ENCODE measurements at regions not wholly inside any gene's neighbourhood (a gene's known extent, or its start where the extent isn't known, plus 50 kb on each side); places are given as distances from the start of the nearest gene placed in this dataset.

DNA sequence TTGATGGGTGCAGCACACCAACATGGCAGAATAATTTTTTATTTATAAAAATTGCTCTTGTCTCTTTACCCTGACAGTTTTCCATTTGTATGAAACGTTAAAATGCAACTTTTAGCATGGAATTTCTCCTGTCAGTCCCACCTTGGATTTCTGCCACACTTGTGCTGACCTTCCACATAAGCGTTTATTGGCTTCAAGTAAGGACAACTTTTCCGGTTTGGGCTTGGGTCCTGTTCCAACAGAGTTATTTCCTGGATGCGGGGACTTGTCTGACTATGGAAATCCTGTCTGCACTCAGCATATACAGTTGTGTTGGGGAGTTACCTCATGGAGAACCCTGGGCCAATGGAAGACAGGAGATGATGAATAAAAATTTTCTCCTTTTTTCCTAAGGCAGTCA is 294.7 kb downstream of the NAF1 start:
- H3K9me3 ChIP-seq (ENCODE audit: low read depth, low read length, poor library complexity, severe bottlenecking), result no peaks in the 10 kb centered on the region
- ChIA-PET POLR2A (ENCODE audit: low non-redundant PET) (no interaction called here), CTCF (no interaction called here)
- TF ChIP-seq CTCF (conservative IDR thresholded peaks at IDR 0.05; ENCODE audit: low read depth, low read length) (no peak), EZH2 (IDR thresholded peaks at IDR 0.05; ENCODE audit: borderline replicate concordance, low read depth, low read length, poor library complexity, severe bottlenecking) (no peak)
- H3K4me3 ChIP-seq (ENCODE audit: low read depth, low read length, poor library complexity, severe bottlenecking), result no peak overlapping the region
- H3K27ac ChIP-seq (ENCODE audit: low read depth, low read length, poor library complexity, severe bottlenecking), result no peak overlapping the region
- intact Hi-C loops (cut with micrococcal nuclease; ENCODE audit: unreplicated experiment), result no loop called here
- no peak for DNase-seq (ENCODE audit: low spot score)
- no peaks in the 10 kb centered on the region for H3K27me3 ChIP-seq (replicated peaks; ENCODE audit: insufficient read depth, low read depth, low read length, poor library complexity)
- no peaks in the 10 kb centered on the region for H3K4me1 ChIP-seq (ENCODE audit: insufficient read depth, low read length, poor library complexity, severe bottlenecking)
- no peaks in the 10 kb centered on the region for H3K36me3 ChIP-seq (ENCODE audit: insufficient read depth, low read length, poor library complexity, severe bottlenecking)
- BruUV-seq (replicated peaks), result no TSS peak

GRCh38 chr4:162869157-162869556 is 297.5 kb downstream of the NAF1 start:
- no peaks in the 10 kb centered on the region for H3K4me1 ChIP-seq (ENCODE audit: insufficient read depth, low read length, poor library complexity, severe bottlenecking)
- H3K4me3 ChIP-seq (ENCODE audit: low read depth, low read length, poor library complexity, severe bottlenecking), result no peak overlapping the region
- DNase-seq (ENCODE audit: low spot score), result no peak
- CTCF ChIA-PET, result no interaction called here
- BruUV-seq (replicated peaks), result no TSS peak
- H3K27me3 ChIP-seq (replicated peaks; ENCODE audit: insufficient read depth, low read depth, low read length, poor library complexity), result no peaks in the 10 kb centered on the region
- TF ChIP-seq CTCF (conservative IDR thresholded peaks at IDR 0.05; ENCODE audit: low read depth, low read length), result no peak
- no peak for TF ChIP-seq EZH2 (IDR thresholded peaks at IDR 0.05; ENCODE audit: borderline replicate concordance, low read depth, low read length, poor library complexity, severe bottlenecking)
- no peaks in the 10 kb centered on the region for H3K36me3 ChIP-seq (ENCODE audit: insufficient read depth, low read length, poor library complexity, severe bottlenecking)
- intact Hi-C loops (cut with micrococcal nuclease; ENCODE audit: unreplicated experiment), result no loop called here
- no peaks in the 10 kb centered on the region for H3K9me3 ChIP-seq (ENCODE audit: low read depth, low read length, poor library complexity, severe bottlenecking)
- POLR2A ChIA-PET (ENCODE audit: low non-redundant PET), result no interaction called here
- H3K27ac ChIP-seq (ENCODE audit: low read depth, low read length, poor library complexity, severe bottlenecking), result no peak overlapping the region

DNA sequence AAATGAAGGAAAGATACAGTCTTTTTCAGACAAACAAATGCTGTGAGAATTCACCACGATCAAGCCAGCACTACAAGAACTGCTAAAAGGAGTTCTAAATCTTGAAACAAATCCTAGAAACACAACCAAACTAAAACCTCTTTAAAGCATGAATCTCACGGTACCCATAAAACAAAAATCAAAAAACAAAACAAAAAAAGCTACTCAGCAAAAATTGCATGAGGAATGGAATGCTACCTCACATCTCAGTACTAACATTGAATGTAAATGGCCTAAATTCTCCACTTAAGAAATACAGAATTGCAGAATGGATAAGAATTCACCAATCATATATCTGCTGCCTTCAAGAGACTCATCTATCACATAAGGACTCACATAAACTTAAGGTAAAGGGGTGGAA is 300.1 kb downstream of the NAF1 start:
- intact Hi-C loops (cut with micrococcal nuclease; ENCODE audit: unreplicated experiment), result no loop called here
- Histone ChIP-seq H3K27ac (ENCODE audit: low read depth, low read length, poor library complexity, severe bottlenecking) (no peak overlapping the region), H3K9me3 (ENCODE audit: low read depth, low read length, poor library complexity, severe bottlenecking) (no peaks in the 10 kb centered on the region), H3K4me3 (ENCODE audit: low read depth, low read length, poor library complexity, severe bottlenecking) (no peak overlapping the region), H3K27me3 (replicated peaks; ENCODE audit: insufficient read depth, low read depth, low read length, poor library complexity) (no peaks in the 10 kb centered on the region), H3K36me3 (ENCODE audit: insufficient read depth, low read length, poor library complexity, severe bottlenecking) (no peaks in the 10 kb centered on the region), H3K4me1 (ENCODE audit: insufficient read depth, low read length, poor library complexity, severe bottlenecking) (no peaks in the 10 kb centered on the region)
- CTCF ChIA-PET, result no interaction called here
- no TSS peak for BruUV-seq (replicated peaks)
- DNase-seq (ENCODE audit: low spot score), result no peak
- TF ChIP-seq CTCF (conservative IDR thresholded peaks at IDR 0.05; ENCODE audit: low read depth, low read length), result no peak
- no peak for TF ChIP-seq EZH2 (IDR thresholded peaks at IDR 0.05; ENCODE audit: borderline replicate concordance, low read depth, low read length, poor library complexity, severe bottlenecking)
- POLR2A ChIA-PET (ENCODE audit: low non-redundant PET), result no interaction called here

All from A673 (cell line).